ENCODE measurements at regions not wholly inside any gene's neighbourhood (a gene's known extent, or its start where the extent isn't known, plus 50 kb on each side); places are given as distances from the start of the nearest gene placed in this dataset.
A peak's percentile ranks its signal among the peaks of the same experiment; 100 is the strongest.

- no peak for DNase-seq (ENCODE audit: low read depth in 3 of 3)
These were observed 54.5 kb upstream of the CHRNA7 start for GRCh38 chr15:31975830-31976229.

DNA sequence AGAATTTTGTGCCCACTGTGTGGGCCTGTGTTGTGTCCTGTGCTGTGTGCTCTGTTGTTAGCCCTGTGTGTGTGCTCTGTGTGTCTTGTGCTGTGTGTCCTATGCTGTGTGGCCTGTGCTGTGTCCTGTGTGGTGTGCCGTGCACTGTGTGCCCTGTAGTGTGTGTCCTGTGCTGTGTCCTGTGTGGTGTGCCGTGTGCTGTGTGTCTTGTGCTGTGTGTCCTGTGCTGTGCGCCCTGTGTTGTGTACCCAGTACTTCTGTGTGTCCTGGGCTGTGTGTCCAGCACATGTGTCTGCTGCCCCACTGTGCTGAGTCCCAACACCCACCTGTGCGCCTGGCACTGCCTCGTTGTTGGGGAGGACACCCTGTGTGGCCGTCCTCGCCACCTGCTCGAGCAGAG lies 53.2 kb upstream of the CHRNA7 start:
- DNase-seq (ENCODE audit: low read depth in 3 of 3), result no peak

GRCh38 chr15:31977812-31978661 lies 52.3 kb upstream of the CHRNA7 start:
- peak; percentile 29 to 57 (median 39) for DNase-seq (ENCODE audit: low read depth in 3 of 3)
